BLaER1 treated with 17β-estradiol and CSF1 and Interleukin-3, amounts not matched to agents 10 nM and 100 nM (cell line): ENCODE measurements at regions not wholly inside any gene's neighbourhood (a gene's known extent, or its start where the extent isn't known, plus 50 kb on each side); places are given as distances from the start of the nearest gene placed in this dataset.

Experiments
- H3K27ac ChIP-seq, 11 experiments: shearing (Covaris generic); formaldehyde crosslinking; 2 replicates each; pipeline ENCODE4 v1.8.1; 2022
- H3K27me3 ChIP-seq, 11 experiments: shearing (Covaris generic); formaldehyde crosslinking; 2 replicates each; pipeline ENCODE4 v1.8.1; 2022
- H3K36me3 ChIP-seq, 11 experiments: shearing (Covaris generic); formaldehyde crosslinking; 2 replicates each; pipeline ENCODE4 v1.8.1; 2022
- H3K4me1 ChIP-seq, 10 experiments: shearing (Covaris generic); formaldehyde crosslinking; 2 replicates each; pipeline ENCODE4 v1.8.1; 2022
- H3K4me2 ChIP-seq, 11 experiments: shearing (Covaris generic); formaldehyde crosslinking; 2 replicates each; pipeline ENCODE4 v1.8.1; 2022
- H3K4me3 ChIP-seq, 10 experiments: shearing (Covaris generic); formaldehyde crosslinking; 2 replicates each; pipeline ENCODE4 v1.8.1; 2022
- H3K9ac ChIP-seq, 11 experiments: shearing (Covaris generic); formaldehyde crosslinking; 2 replicates each; pipeline ENCODE4 v1.8.1; 2022
- H3K9me3 ChIP-seq, 11 experiments: shearing (Covaris generic); formaldehyde crosslinking; replicated peaks in 1 of 11; 2 replicates each; pipeline ENCODE4 v1.8.1; 2022
- H4K20me1 ChIP-seq, 11 experiments: shearing (Covaris generic); formaldehyde crosslinking; 2 replicates each; pipeline ENCODE4 v1.8.1; 2022
- Cebpa-rat ChIP-seq, 11 experiments: shearing (Covaris generic); IDR thresholded peaks; 2 replicates each; pipeline ENCODE4 v1.8.1; 2022

- TF ChIP-seq Cebpa-rat (IDR thresholded peaks at IDR 0.05): no peak
- Histone ChIP-seq H3K9me3 (peaks cover 0 to 11% (median 5%) of the 10 kb centered on the region in 11 experiments; a peak in 5 of 22 replicates), H3K27ac (no peak overlapping the region), H3K4me1 (no peaks in the 10 kb centered on the region), H4K20me1 (no peaks in the 10 kb centered on the region), H3K9ac (no peak overlapping the region), H3K4me2 (no peak overlapping the region), H3K27me3 (no peaks in the 10 kb centered on the region), H3K4me3 (no peak overlapping the region), H3K36me3 (no peaks in the 10 kb centered on the region)
These were observed 384.3 kb downstream of the CDC5L start for GRCh38 chr6:44771647-44772415.

DNA sequence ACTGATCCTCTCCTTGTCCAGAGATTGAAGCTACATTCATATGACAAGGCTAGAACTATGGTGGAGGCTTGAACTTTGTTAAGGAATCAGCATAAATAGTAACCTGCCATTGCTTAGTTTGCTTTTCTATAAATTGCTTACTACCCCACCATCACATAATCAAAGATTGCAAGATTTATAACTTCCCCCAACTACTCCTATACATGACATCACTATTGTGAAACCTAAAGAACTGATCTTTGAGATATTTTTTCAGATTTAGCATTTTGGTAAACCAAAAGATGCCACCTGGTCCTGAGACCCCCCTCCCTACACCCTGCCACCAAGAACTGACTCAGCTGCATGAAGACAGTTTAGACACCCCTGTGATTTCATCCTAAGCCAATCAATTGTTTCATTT is 385.3 kb downstream of the CDC5L start:
- Histone ChIP-seq H3K4me1 (no peaks in the 10 kb centered on the region), H3K9ac (no peak overlapping the region), H3K9me3 (peaks cover 0 to 11% (median 5%) of the 10 kb centered on the region in 11 experiments; a peak in 5 of 22 replicates), H4K20me1 (no peaks in the 10 kb centered on the region), H3K27me3 (no peaks in the 10 kb centered on the region), H3K27ac (no peak overlapping the region), H3K36me3 (no peaks in the 10 kb centered on the region), H3K4me2 (no peak overlapping the region), H3K4me3 (no peak overlapping the region)
- no peak for TF ChIP-seq Cebpa-rat (IDR thresholded peaks at IDR 0.05)

GRCh38 chr6:44775121-44775520 is 387.6 kb downstream of the CDC5L start:
- H3K4me1 ChIP-seq: peaks cover 12 to 14% (median 13%) of the 10 kb centered on the region in 10 experiments; a peak in 19 of 20 replicates
- H3K27ac ChIP-seq: no peak overlapping the region
- no peaks in the 10 kb centered on the region for H3K36me3 ChIP-seq
- peaks cover 0 to 3% (median under 1%) of the 10 kb centered on the region in 11 experiments; a peak in 5 of 22 replicates for H3K9me3 ChIP-seq
- H3K9ac ChIP-seq: no peak overlapping the region
- no peaks in the 10 kb centered on the region for H4K20me1 ChIP-seq
- H3K27me3 ChIP-seq: no peaks in the 10 kb centered on the region
- TF ChIP-seq Cebpa-rat (IDR thresholded peaks at IDR 0.05): no peak
- H3K4me2 ChIP-seq: no peak overlapping the region
- H3K4me3 ChIP-seq: no peak overlapping the region

- no peak overlapping the region for H3K9ac ChIP-seq
- no peaks in the 10 kb centered on the region for H3K27me3 ChIP-seq
- peaks cover 12 to 16% (median 13%) of the 10 kb centered on the region in 10 experiments; a peak in 19 of 20 replicates for H3K4me1 ChIP-seq
- H3K27ac ChIP-seq: no peak overlapping the region
- H4K20me1 ChIP-seq: no peaks in the 10 kb centered on the region
- no peak overlapping the region for H3K4me3 ChIP-seq
- H3K36me3 ChIP-seq: no peaks in the 10 kb centered on the region
- H3K4me2 ChIP-seq: no peak overlapping the region
- no peak for TF ChIP-seq Cebpa-rat (IDR thresholded peaks at IDR 0.05)
- no peaks in the 10 kb centered on the region for H3K9me3 ChIP-seq
These were observed 388.8 kb downstream of the CDC5L start for GRCh38 chr6:44776344-44776743.

- Histone ChIP-seq H4K20me1 (no peaks in the 10 kb centered on the region), H3K9ac (no peak overlapping the region), H3K27me3 (no peaks in the 10 kb centered on the region)
These were observed 391.0 kb downstream of the CDC5L start for GRCh38 chr6:44778513-44778912.

More at GRCh38 chr6:44778513-44778912, 391.0 kb downstream of the CDC5L start:
- no peak overlapping the region for H3K27ac ChIP-seq
- no peak overlapping the region for H3K4me2 ChIP-seq
- H3K36me3 ChIP-seq: no peaks in the 10 kb centered on the region
- H3K4me3 ChIP-seq: no peak overlapping the region
- H3K9me3 ChIP-seq: peaks cover 0 to 5% (median 0%) of the 10 kb centered on the region in 11 experiments; a peak in 3 of 22 replicates
- peaks cover 12 to 16% (median 13%) of the 10 kb centered on the region in 10 experiments; a peak in 19 of 20 replicates for H3K4me1 ChIP-seq
- TF ChIP-seq Cebpa-rat (IDR thresholded peaks at IDR 0.05): no peak
